ENCODE measurements at regions not wholly inside any gene's neighbourhood (a gene's known extent, or its start where the extent isn't known, plus 50 kb on each side); places are given as distances from the start of the nearest gene placed in this dataset.
A peak's percentile ranks its signal among the peaks of the same experiment; 100 is the strongest.
"Not testable (repeated sequence)": the region's sequence is repeated elsewhere in the genome, so short reads cannot be mapped to it uniquely, and the experiment has no call there.

DNA sequence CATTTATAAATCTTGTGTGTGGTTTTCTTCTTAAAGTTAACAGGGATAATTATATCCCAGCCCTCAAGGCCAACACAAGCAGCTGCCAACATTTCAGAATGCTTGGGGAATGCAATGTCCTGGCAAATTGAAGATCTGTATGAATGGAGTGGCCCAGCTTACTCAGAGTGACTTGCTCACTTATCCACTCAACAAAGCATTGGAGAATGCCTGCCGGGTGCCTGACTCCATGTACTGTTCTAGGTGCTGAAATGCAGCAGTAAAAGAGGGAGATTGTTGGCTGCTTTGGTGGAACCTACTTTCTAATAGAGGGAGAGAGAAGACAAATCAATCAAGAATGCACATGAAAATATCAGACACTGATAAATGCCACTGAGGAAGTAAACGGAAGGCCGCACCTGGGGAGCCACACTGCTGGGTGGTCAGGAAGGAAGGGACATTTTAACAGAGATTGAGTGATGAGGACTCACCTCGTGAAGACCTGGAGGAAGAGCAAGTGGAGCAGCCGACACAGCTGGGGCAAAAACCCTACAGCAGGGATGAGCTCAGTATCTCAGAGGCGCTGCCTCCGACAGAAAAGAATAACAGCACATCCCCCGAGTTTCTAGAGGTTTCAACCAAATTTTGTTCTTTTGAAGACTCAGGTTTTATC lies 61.2 kb upstream of the VASH1 start:
- DNase-seq (ENCODE audit: low spot score), result no peak

DNA sequence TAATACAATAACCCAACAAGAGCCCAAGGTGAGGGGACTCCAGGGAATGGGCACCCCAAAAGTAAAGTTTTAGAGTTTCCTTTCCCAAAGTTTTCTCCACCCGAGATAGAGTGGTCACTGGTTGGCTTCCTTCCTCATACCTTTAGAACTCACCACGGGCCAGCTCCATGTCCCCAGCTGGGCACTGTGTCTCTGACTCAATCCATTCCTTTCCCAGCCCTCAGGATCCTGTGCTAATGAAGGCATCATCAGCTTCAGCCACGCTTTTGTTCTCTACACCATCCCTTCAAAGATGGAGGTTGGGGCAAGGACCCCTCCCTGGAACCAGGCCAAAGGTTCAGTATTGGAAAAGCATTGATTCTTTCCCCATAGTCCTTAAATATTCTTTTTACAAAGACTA lies 59.8 kb upstream of the VASH1 start:
- no peak for DNase-seq (ENCODE audit: low spot score)

DNA sequence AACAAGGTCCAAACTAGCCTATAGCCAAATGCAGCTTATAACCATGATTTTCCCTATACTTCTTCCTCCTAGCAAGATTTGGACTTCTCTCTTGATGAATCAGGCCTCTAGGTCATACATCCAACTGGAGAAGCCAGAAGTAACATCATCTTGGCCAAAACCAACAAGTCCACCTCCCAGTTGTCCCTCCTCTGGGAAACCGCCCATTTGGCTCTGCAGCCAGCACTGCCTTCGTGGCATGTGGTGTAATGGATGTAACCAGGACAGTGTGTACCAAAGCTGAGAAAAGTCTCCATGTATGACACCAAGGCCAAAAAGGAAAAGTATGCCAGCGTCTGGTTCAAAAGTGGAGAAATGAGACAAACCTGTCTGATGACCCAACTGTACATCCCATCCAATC lies 59.3 kb upstream of the VASH1 start:
- no peak for DNase-seq (ENCODE audit: low spot score)

DNA sequence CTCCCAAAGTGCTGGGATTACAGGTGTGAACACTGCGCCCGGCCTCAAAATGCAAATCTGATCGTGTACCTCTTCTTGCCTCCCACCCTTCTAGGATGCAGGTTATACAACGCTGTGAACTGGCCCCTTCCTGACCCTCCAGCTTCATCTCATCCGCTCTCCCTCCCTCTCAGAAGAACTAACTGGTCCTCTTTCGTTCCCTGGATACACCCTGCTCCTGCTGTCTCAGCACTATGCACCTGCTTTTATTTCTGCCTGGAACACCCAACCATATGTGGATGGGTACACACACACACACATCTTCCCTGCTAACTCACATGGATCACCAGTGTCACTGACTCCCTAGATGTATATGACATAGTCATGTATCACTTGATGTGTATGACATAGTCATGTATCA lies 56.1 kb upstream of the VASH1 start:
- DNase-seq (ENCODE audit: low spot score), result no peak

DNA sequence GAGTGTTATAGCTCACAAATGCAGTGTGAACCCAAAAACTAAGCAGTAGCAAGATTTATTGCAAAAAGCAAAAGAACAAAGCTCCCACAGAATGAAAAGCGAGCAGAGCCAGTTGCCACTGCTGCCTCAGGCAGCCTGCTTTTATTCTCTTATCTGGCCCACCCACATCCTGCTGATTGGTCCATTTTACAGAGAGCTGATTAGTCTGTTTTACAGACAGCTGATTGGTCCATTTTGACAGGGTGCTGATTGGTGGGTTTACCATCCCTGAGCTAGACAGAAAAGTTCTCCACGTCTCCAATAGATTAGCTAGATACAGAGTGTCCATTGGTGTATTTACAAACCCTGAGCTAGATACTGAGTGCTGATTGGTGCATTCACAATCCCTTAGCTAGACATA lies 55.1 kb upstream of the VASH1 start:
- DNase-seq (ENCODE audit: low spot score), result not testable (repeated sequence)

DNA sequence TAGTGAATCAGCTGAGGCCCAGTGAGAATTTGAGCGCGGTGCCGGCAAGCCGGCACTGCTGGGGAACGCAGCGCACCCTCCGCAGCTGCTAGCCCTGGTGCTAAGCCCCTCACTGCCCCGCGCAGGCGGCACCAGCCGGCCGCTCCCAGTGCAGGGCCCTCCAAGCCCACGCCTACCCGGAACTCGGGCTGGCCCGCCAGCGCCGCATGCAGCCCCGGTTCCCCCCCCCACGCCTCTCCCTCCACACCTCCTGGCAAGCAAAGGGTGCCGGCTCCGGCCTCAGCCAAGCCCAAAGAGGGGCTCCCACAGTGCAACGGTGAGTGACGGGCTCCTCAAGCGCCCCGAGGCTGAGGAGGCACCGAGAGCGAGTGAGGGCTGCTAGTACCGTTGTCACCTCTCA lies 54.5 kb upstream of the VASH1 start:
- no peak for DNase-seq (ENCODE audit: low spot score)

DNA sequence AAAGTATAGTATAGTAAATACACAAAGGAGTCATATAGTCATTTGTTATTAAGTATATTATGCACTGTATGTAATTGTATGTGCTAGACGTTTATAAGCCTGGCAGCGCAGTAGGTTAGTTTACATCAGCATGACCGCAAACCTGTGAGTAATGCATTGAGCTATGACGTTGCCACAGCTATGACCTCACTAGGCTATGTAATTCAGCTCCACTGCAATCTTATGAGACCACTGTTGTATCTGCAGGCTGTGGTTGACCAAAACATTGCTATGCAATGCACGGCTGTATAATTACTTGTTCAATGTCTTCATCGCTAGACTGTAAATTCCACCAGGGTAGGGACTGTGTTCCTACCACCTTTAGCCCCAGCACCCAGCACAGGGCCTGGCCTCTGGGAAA lies 53.2 kb upstream of the VASH1 start:
- DNase-seq (ENCODE audit: low spot score), result no peak

DNA sequence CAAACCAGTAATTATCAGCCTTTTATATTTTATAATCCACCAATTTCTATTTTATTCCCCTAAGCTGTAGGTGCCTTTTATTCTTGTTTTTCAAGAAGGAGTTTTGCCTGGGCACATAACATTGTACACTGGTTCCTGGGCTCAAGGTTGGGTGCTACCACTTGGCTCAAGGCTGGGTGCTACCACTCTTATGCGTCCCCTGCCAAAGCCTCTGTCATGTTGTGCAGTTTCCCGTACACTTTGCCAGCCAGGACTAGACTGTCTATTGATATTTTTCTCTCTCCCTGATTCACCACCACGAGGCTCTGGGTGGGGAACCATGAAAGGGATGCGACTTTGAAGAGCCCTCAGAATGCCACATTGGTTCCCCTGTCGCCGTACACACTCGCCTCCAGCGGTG lies 52.5 kb upstream of the VASH1 start:
- DNase-seq (ENCODE audit: low spot score), result no peak

DNA sequence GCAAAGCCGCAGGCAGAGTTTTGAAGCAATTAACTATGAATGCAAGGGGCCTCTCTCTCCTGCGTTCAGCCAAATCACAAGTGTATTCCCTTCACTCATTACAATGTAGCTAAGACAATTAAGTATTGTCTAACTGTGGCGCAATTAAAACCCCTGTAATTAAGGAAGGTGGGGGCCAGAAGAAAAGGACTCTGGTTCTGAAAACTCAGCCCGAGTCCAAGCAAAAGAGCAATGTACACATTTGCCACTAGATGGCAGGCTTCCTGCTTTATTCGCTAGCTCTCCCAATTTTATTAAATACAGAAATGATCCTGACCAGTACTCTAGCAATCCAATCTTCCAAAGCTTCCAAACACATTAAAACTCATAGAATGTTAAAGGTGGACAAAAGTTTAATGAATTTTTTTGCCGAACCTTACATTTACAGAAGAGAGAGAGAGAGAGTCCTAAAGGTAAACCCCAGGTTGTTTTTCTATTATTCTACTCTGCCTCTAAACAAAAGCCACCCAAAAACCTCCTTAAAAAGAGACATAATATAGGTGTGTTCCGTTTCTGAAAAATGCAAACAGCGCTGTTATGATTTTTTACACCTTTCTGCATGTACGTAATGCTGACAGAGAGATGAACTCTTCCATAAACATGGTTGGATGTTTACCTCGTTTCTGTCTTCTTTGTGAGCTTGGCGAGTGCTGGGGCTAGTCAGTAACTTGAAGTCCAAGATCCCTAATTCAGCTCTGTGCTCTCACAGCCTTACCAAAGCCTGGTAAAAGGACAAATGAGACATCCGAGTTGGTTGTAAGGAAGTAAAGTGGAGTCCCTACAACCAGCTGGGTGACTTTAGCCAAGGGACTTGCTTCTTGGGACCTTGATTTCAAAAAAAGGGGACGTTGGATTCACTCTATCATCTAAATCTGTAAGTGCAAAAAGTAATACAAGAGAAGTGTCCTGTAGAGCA lies 50.9 kb upstream of the VASH1 start:
- peak; percentile 73 for DNase-seq (ENCODE audit: low spot score)
